Omental fat pad (tissue), 3 donors: ENCODE measurements at regions not wholly inside any gene's neighbourhood (a gene's known extent, or its start where the extent isn't known, plus 50 kb on each side); places are given as distances from the start of the nearest gene placed in this dataset.

ENCODE experiments used
- ATAC-seq: fragments of 150-250 bp; one replicate; pipeline ENCODE4 v1.9.1; 2016; ENCODE audit warnings: mild to moderate bottlenecking, moderate library complexity; ENCODE audit not compliant: low FRiP score
- DNase-seq: peaks from one replicate; pipeline ENCODE4 v3.0.0-alpha.2; 2019; ENCODE audit warnings: low spot score
- CTCF ChIP-seq, 3 donors: fragments of 450-650 bp; IDR thresholded peaks; one replicate each; pipeline ENCODE4 v1.5.1; 2016 to 2017; ENCODE audit warnings: antibody characterized with exemption in 3 of 3, mild to moderate bottlenecking in 3 of 3, moderate library complexity in 2 of 3

GRCh38 chr14:105776924-105777323, 250.5 kb downstream of the TMEM121 start:
- TF ChIP-seq CTCF (IDR thresholded peaks at IDR 0.05), result no peak
- ATAC-seq (no peak), DNase-seq (no peak)

- TF ChIP-seq CTCF (IDR thresholded peaks at IDR 0.05), result no peak
- DNase-seq, result no peak
- no peak for ATAC-seq
These were observed 257.3 kb downstream of the TMEM121 start for GRCh38 chr14:105783707-105784106.

DNA sequence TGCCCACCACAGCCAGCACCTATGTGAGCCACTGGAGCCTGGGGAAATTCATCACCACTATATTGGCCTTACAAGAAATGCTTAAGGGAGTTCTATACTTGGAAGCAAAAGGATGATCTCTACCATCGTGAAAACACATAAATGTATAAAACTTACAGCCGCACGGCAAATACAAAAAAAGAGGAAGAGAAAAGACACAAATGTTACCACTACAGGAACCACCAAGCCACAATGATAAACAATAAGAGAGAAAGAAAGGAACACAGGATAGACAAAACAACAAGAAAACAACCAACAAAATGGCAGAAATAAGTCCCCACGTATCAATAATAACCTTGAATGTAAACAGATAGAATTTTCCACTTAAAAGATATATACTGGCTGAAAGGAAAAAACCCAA, 267.5 kb downstream of the TMEM121 start:
- DNase-seq, result no peak
- ATAC-seq, result no peak
- no peak for TF ChIP-seq CTCF (IDR thresholded peaks at IDR 0.05)

GRCh38 chr14:105797546-105797945, 271.2 kb downstream of the TMEM121 start:
- no peak for ATAC-seq
- no peak for DNase-seq
- TF ChIP-seq CTCF (IDR thresholded peaks at IDR 0.05), result no peak

DNA sequence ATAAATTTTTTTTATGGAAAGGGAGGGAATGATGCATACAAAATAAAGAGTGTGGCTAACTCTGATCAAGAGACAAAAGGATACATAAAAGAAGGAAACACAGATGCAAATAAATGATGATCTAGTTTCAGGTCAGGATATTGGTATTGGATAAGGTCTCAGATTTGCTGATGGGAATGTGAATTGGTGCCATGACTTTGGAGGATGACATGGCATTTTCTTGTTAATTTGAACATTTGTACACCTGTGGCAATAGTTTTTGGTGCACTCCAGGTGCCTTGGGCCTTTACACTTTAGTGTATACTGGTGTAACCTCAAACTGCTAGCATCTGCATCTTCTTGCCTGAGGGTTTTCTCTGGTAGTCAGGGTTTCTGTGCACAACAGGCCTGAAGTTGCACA, 279.3 kb downstream of the TMEM121 start:
- no peak for TF ChIP-seq CTCF (IDR thresholded peaks at IDR 0.05)
- DNase-seq (no peak), ATAC-seq (no peak)

DNA sequence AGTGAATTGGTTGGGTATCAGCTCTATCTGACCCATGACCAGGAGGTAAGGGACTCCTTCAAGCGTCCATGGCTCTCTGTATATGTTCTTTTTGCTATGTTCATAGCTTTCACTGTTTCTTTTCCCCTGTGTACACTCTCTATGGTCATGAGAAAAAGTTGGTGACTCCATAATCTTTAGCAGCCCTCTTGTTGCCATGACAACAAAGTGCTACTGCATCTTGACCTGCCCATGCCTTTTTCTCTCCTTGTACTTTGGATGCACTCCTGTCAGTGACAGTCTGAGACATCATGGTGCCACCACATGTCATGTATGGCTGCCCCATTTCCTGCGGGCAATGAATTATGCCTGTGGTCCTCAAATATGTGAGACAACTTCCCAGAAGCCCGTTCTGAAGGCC, 280.2 kb downstream of the TMEM121 start:
- TF ChIP-seq CTCF (IDR thresholded peaks at IDR 0.05), result no peak
- ATAC-seq (no peak), DNase-seq (no peak)

- TF ChIP-seq CTCF (IDR thresholded peaks at IDR 0.05), result no peak
- no peak for ATAC-seq
- DNase-seq, result no peak
These were observed 291.8 kb downstream of the TMEM121 start for GRCh38 chr14:105817971-105818711.
